SJCRH30 (cell line): ENCODE measurements at regions not wholly inside any gene's neighbourhood (a gene's known extent, or its start where the extent isn't known, plus 50 kb on each side); places are given as distances from the start of the nearest gene placed in this dataset.

ENCODE experiments used
- DNase-seq, 2 experiments: peaks; one replicate each; pipeline ENCODE4 v3.0.0-alpha.2; 2015 to 2020
- H3K27ac ChIP-seq: fragments of 250-450 bp; sonication (Bioruptor Pico); 2 replicates; pipeline ENCODE4 v1.5.1; 2020; ENCODE audit warnings: mild to moderate bottlenecking, moderate library complexity
- H3K27me3 ChIP-seq: fragments of 250-450 bp; sonication (Bioruptor Pico); 2 replicates; pipeline ENCODE4 v1.5.1; 2020; ENCODE audit warnings: mild to moderate bottlenecking, moderate library complexity
- H3K36me3 ChIP-seq: fragments of 250-450 bp; sonication (Bioruptor Pico); 2 replicates; pipeline ENCODE4 v1.5.1; 2020; ENCODE audit warnings: mild to moderate bottlenecking, moderate library complexity
- H3K4me1 ChIP-seq: fragments of 250-450 bp; sonication (Bioruptor Pico); 2 replicates; pipeline ENCODE4 v1.5.1; 2020; ENCODE audit warnings: mild to moderate bottlenecking, moderate library complexity
- H3K4me3 ChIP-seq: fragments of 250-450 bp; sonication (Bioruptor Pico); 2 replicates; pipeline ENCODE4 v1.5.1; 2020; ENCODE audit warnings: mild to moderate bottlenecking, moderate library complexity
- H3K9me3 ChIP-seq: fragments of 250-450 bp; sonication (Bioruptor Pico); replicated peaks from 2 replicates; pipeline ENCODE4 v1.5.1; 2020; ENCODE audit warnings: mild to moderate bottlenecking, moderate library complexity

- Histone ChIP-seq H3K4me1 (peaks cover 47% of the 10 kb centered on the region), H3K9me3 (no peaks in the 10 kb centered on the region), H3K27me3 (no peaks in the 10 kb centered on the region), H3K27ac (peak overlapping the region; percentile 95), H3K36me3 (no peaks in the 10 kb centered on the region), H3K4me3 (peak overlapping the region; percentile 9)
- DNase-seq, result peak; percentile 55 to 72
These were observed 52.1 kb upstream of the ERRFI1 start for GRCh38 chr1:8078176-8078671.

- Histone ChIP-seq H3K27ac (peak overlapping the region; percentile 95), H3K27me3 (no peaks in the 10 kb centered on the region), H3K36me3 (no peaks in the 10 kb centered on the region), H3K4me1 (peaks cover 44% of the 10 kb centered on the region), H3K9me3 (no peaks in the 10 kb centered on the region), H3K4me3 (peak overlapping the region; percentile 9)
- DNase-seq, result no peak
These were observed 51.5 kb upstream of the ERRFI1 start for GRCh38 chr1:8077602-8078001.

DNA sequence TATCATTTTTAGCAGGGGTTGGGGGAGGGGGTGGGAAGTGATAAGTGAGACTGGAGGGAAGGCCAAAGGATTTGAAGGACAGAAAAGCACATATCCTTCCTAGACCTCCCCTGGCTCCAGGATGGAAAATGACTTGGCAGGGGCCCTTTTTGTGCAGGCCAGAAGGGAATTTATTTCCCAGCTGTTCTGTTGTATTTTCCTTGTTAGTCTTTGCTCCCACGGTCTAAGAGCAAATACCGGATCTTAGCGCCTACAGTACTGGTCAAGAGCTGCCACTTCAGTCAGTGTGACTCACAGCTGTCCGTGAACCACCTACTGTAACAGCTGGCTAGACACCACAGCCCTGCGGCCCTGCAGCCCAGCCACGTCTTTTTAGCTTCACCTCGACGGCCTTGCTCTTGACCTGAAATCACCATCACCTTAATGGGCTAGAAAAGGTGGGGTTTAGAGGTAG lies 51.0 kb upstream of the ERRFI1 start:
- Histone ChIP-seq H3K27me3 (no peaks in the 10 kb centered on the region), H3K36me3 (no peaks in the 10 kb centered on the region), H3K9me3 (no peaks in the 10 kb centered on the region), H3K4me1 (peaks cover 45% of the 10 kb centered on the region), H3K4me3 (peak overlapping the region; percentile 32), H3K27ac (peak overlapping the region; percentile 95)
- peak; percentile 97 to 99 for DNase-seq

DNA sequence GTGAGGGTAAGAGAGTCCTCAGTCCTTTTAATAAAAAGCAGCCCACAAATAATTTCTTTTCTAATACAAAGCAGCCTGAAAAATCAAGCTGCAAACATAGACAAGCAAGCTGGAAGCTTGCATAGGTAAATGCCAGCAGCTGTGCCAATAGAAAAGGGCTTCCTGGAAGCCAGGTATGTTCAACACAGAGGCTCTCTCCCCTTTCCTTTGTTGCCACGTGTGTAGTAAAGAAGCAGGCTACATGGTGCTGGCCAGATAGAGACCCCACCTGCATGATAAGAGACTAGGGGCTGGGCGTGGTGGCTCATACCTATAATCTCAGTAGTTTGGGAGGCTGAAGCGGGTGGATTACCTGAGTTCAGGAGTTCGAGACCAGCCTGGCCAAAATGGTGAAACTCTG lies 50.1 kb upstream of the ERRFI1 start:
- Histone ChIP-seq H3K4me1 (peaks cover 54% of the 10 kb centered on the region), H3K9me3 (no peaks in the 10 kb centered on the region), H3K36me3 (no peaks in the 10 kb centered on the region), H3K27me3 (no peaks in the 10 kb centered on the region), H3K27ac (peak overlapping the region; percentile 95), H3K4me3 (no peak overlapping the region)
- DNase-seq, result no peak
